ENCODE measurements at regions not wholly inside any gene's neighbourhood (a gene's known extent, or its start where the extent isn't known, plus 50 kb on each side); places are given as distances from the start of the nearest gene placed in this dataset.

GRCh38 chr5:56610093-56610698 is 205.2 kb upstream of the MAP3K1 start:
- Histone ChIP-seq H3K56ac (ENCODE audit: insufficient read length, low read depth, low read length) (no peak overlapping the region), H3K23me2 (ENCODE audit: insufficient read length, low read depth, low read length, poor library complexity, severe bottlenecking) (peaks cover 2% of the 10 kb centered on the region), H3K4ac (ENCODE audit: low read depth, low read length) (no peak overlapping the region), H3K27me3 (ENCODE audit: insufficient read depth, low read length) (no peaks in the 10 kb centered on the region), H3K18ac (ENCODE audit: insufficient read length, low read depth, low read length) (no peak overlapping the region), H3K79me1 (ENCODE audit: insufficient read depth, low read depth, low read length, poor library complexity, severe bottlenecking) (no peaks in the 10 kb centered on the region), H3K23ac (ENCODE audit: insufficient read length, low read depth, low read length) (no peak overlapping the region), H4K20me1 (ENCODE audit: control insufficient read depth, insufficient read depth, insufficient read length) (no peaks in the 10 kb centered on the region), H3T11ph (ENCODE audit: low read length) (no peak overlapping the region), H4K91ac (ENCODE audit: insufficient read length, low read depth, low read length) (no peak overlapping the region), H2AFZ (ENCODE audit: low read length) (no peak overlapping the region), H3K79me2 (ENCODE audit: insufficient read depth, low read length) (no peaks in the 10 kb centered on the region), H2AK5ac (ENCODE audit: insufficient read length, low read length) (no peak overlapping the region), H4K5ac (ENCODE audit: insufficient read length, low read depth, low read length) (no peak overlapping the region), H3K14ac (ENCODE audit: insufficient read depth, low read length) (no peak overlapping the region), H2BK15ac (ENCODE audit: low read depth, low read length) (no peak overlapping the region), H2BK12ac (ENCODE audit: insufficient read length, low read depth, low read length) (no peak overlapping the region), H2BK120ac (ENCODE audit: low read depth, low read length, poor library complexity, severe bottlenecking) (no peak overlapping the region), H3K4me2 (ENCODE audit: insufficient read depth, insufficient read length, low read length) (no peak overlapping the region), H2BK5ac (ENCODE audit: insufficient read length, low read length) (no peak overlapping the region), H4K8ac (replicated peaks; ENCODE audit: insufficient read length, low read depth, low read length) (no peak overlapping the region), H3K27ac (ENCODE audit: insufficient read length, low read depth, low read length) (no peak overlapping the region), H3K9me3 (ENCODE audit: control insufficient read depth, low read depth, low read length) (no peaks in the 10 kb centered on the region), H2BK20ac (ENCODE audit: low read depth, low read length, poor library complexity, severe bottlenecking) (no peak overlapping the region), H3K4me1 (ENCODE audit: insufficient read depth, low read length) (peaks cover 6% of the 10 kb centered on the region; the same call in 1 of the 2 replicates), H3K9ac (ENCODE audit: extremely low read depth, insufficient read length, low read length) (no peak overlapping the region)
- Mint-ChIP-seq H3K4me1 (peaks cover 39 to 46% of the 10 kb centered on the region in 2 experiments), H3K36me3 (ENCODE audit: insufficient read depth in 1 of 3, low read depth in 3 of 3) (peaks cover 9 to 23% (median 14%) of the 10 kb centered on the region in 3 experiments), H3K27me3 (ENCODE audit: low read depth) (no peaks in the 10 kb centered on the region), H3K9me3 (peaks cover 15 to 19% of the 10 kb centered on the region in 2 experiments), H3K4me3 (no peak overlapping the region), H3K27ac (no peak overlapping the region)
- no peak for DNase-seq
- no CpG with 5 or more reads among the region's 4 CpGs for WGBS (ENCODE audit: extremely low coverage, insufficient read length, low lambda C conversion rate)
- TF ChIP-seq, protein P1, sequence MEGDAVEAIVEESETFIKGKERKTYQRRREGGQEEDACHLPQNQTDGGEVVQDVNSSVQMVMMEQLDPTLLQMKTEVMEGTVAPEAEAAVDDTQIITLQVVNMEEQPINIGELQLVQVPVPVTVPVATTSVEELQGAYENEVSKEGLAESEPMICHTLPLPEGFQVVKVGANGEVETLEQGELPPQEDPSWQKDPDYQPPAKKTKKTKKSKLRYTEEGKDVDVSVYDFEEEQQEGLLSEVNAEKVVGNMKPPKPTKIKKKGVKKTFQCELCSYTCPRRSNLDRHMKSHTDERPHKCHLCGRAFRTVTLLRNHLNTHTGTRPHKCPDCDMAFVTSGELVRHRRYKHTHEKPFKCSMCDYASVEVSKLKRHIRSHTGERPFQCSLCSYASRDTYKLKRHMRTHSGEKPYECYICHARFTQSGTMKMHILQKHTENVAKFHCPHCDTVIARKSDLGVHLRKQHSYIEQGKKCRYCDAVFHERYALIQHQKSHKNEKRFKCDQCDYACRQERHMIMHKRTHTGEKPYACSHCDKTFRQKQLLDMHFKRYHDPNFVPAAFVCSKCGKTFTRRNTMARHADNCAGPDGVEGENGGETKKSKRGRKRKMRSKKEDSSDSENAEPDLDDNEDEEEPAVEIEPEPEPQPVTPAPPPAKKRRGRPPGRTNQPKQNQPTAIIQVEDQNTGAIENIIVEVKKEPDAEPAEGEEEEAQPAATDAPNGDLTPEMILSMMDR (conservative IDR thresholded peaks at IDR 0.05): no peak

All from H9 (cell line).